Neural cell (in vitro differentiated cells): ENCODE measurements at regions not wholly inside any gene's neighbourhood (a gene's known extent, or its start where the extent isn't known, plus 50 kb on each side); places are given as distances from the start of the nearest gene placed in this dataset.

ENCODE experiments used
- H2AFZ ChIP-seq: fragments of 200-600, 300-800 bp; sonication (generic), shearing (Covaris generic); 2 replicates; pipeline ENCODE4 v1.6.0; 2014; ENCODE audit warnings: low read depth, mild to moderate bottlenecking, antibody characterized with exemption, low read length, moderate library complexity
- H3F3A ChIP-seq: fragments of 200-600 bp; shearing (Covaris generic); 2 replicates; pipeline ENCODE4 v1.6.1; 2016; ENCODE audit warnings: mild to moderate bottlenecking, moderate library complexity, mixed read lengths, antibody characterized with exemption, low read length; ENCODE audit not compliant: insufficient read depth, poor library complexity, severe bottlenecking
- H3K27ac ChIP-seq: fragments of 200-600, 300-800 bp; sonication (generic), shearing (Covaris generic); 2 replicates; pipeline ENCODE4 v1.5.1; 2014; ENCODE audit warnings: mild to moderate bottlenecking, low read length, moderate library complexity
- H3K27me3 ChIP-seq: fragments of 300-800, 200-600 bp; sonication (generic), shearing (Covaris generic); 2 replicates; pipeline ENCODE4 v1.6.0; 2014; ENCODE audit warnings: mild to moderate bottlenecking, low read depth, low read length, moderate library complexity; ENCODE audit not compliant: insufficient read depth
- H3K36me3 ChIP-seq: fragments of 300-800, 200-600 bp; sonication (generic), shearing (Covaris generic); 2 replicates; pipeline ENCODE4 v1.5.1; 2014; ENCODE audit warnings: mild to moderate bottlenecking, antibody characterized with exemption, low read length, moderate library complexity; ENCODE audit not compliant: insufficient read depth
- H3K4me2 ChIP-seq: fragments of 300-800, 200-600 bp; sonication (generic), shearing (Covaris generic); 2 replicates; pipeline ENCODE4 v1.6.0; 2014; ENCODE audit warnings: mild to moderate bottlenecking, low read length
- H3K4me3 ChIP-seq: fragments of 300-800, 200-600 bp; sonication (generic), shearing (Covaris generic); 2 replicates; pipeline ENCODE4 v1.5.1; 2014; ENCODE audit warnings: mild to moderate bottlenecking, low read length, moderate library complexity
- H3K79me2 ChIP-seq: fragments of 200-600 bp; shearing (Covaris generic); replicated peaks from 2 replicates; pipeline ENCODE4 v1.6.0; 2014; ENCODE audit warnings: mild to moderate bottlenecking, low read length, moderate library complexity; ENCODE audit not compliant: insufficient read depth
- H3K9ac ChIP-seq: fragments of 300-800, 200-600 bp; sonication (generic), shearing (Covaris generic); 2 replicates; pipeline ENCODE4 v1.6.1; 2016; ENCODE audit warnings: mild to moderate bottlenecking, low read length, mixed read lengths
- H3K9me2 ChIP-seq: fragments of 200-600 bp; shearing (Covaris generic); 2 replicates; pipeline ENCODE4 v1.6.1; 2016; ENCODE audit warnings: mild to moderate bottlenecking, low read length, mixed read lengths; ENCODE audit not compliant: insufficient read depth
- H3K9me3 ChIP-seq: fragments of 200-600, 300-800 bp; sonication (generic), shearing (Covaris generic); 2 replicates; pipeline ENCODE4 v1.6.1; 2016; ENCODE audit warnings: mild to moderate bottlenecking, mixed run types, low read length, moderate library complexity, mixed read lengths
- H4K20me1 ChIP-seq: fragments of 200-600 bp; shearing (Covaris generic); 2 replicates; pipeline ENCODE4 v1.6.1; 2016; ENCODE audit warnings: mild to moderate bottlenecking, mixed run types; ENCODE audit not compliant: insufficient read depth
- EP300 ChIP-seq: fragments of 450-650 bp; conservative IDR thresholded peaks from 2 replicates; pipeline ENCODE4 v1.6.1; 2014; ENCODE audit warnings: antibody characterized with exemption, mild to moderate bottlenecking, moderate library complexity; ENCODE audit not compliant: poor library complexity, severe bottlenecking
- EZH2 ChIP-seq: fragments of 200-600, 300-800 bp; shearing (Covaris generic), sonication (generic); IDR thresholded peaks from 2 replicates; pipeline ENCODE4 v1.6.1; 2014; ENCODE audit warnings: antibody characterized with exemption, low read length, borderline replicate concordance, mild to moderate bottlenecking; ENCODE audit not compliant: insufficient read depth, poor library complexity, severe bottlenecking
- MXI1 ChIP-seq: fragments of 450-650 bp; conservative IDR thresholded peaks from 2 replicates; pipeline ENCODE4 v1.6.1; 2014; ENCODE audit warnings: antibody characterized with exemption, mild to moderate bottlenecking; ENCODE audit not compliant: poor library complexity, severe bottlenecking
- POLR2AphosphoS5 ChIP-seq: IDR thresholded peaks from 2 replicates; pipeline ENCODE4 v1.6.1; 2012
- RAD21 ChIP-seq: fragments of 450-650 bp; conservative IDR thresholded peaks from 2 replicates; pipeline ENCODE4 v1.6.1; 2014; ENCODE audit warnings: antibody characterized with exemption, mild to moderate bottlenecking, moderate library complexity
- SMC3 ChIP-seq: fragments of 450-650 bp; conservative IDR thresholded peaks from 2 replicates; pipeline ENCODE4 v1.6.1; 2014; ENCODE audit warnings: antibody characterized with exemption, mild to moderate bottlenecking, moderate library complexity; ENCODE audit not compliant: poor library complexity
- TAF1 ChIP-seq: IDR thresholded peaks from 2 replicates; pipeline ENCODE4 v1.6.1; 2012; ENCODE audit warnings: low read depth
- TF ChIP-seq, protein P1 (sequence below): IDR thresholded peaks from 2 replicates; pipeline ENCODE4 v1.6.1; 2012; ENCODE audit warnings: borderline replicate concordance
- TF ChIP-seq, protein P2 (sequence below): fragments of 450-650 bp; IDR thresholded peaks from 2 replicates; pipeline ENCODE4 v1.5.1; 2014; ENCODE audit warnings: antibody characterized with exemption, mild to moderate bottlenecking, moderate library complexity; ENCODE audit not compliant: poor library complexity, severe bottlenecking

DNA sequence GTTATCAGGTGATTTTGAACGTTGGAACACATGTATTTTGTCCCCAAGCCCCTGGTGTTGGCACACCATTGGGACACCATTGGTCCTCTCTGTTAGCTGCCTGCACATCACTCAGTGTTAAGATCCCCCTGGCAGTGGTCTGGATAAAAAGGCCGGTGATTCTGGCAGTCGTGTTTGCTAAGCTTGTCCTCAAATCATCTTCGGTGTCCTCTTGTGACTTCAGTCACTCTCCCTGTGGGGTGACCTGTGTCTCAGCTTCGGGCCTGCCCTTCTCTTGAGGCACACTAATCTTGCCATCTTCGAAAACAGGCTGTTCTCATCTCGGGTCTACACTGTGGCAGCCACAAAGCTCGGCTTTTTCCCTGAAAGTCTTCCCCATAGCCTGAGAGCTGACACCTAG lies 127.1 kb downstream of the ZIC5 start:
- no peaks in the 10 kb centered on the region for H3K9me2 ChIP-seq
- no peaks in the 10 kb centered on the region for H3K27me3 ChIP-seq
- TF ChIP-seq SMC3 (no peak), POLR2AphosphoS5 (no peak), EZH2 (no peak), MXI1 (no peak), RAD21 (no peak)
- H3K36me3 ChIP-seq, result no peaks in the 10 kb centered on the region
- no peak overlapping the region for H3K9ac ChIP-seq
- no peaks in the 10 kb centered on the region for H3K9me3 ChIP-seq
- no peaks in the 10 kb centered on the region for H4K20me1 ChIP-seq
- H3K79me2 ChIP-seq, result no peaks in the 10 kb centered on the region
- H2AFZ ChIP-seq, result no peak overlapping the region
- H3K4me3 ChIP-seq, result no peak overlapping the region
- H3K27ac ChIP-seq, result no peak overlapping the region
- H3F3A ChIP-seq, result no peaks in the 10 kb centered on the region
- no peak overlapping the region for H3K4me2 ChIP-seq

DNA sequence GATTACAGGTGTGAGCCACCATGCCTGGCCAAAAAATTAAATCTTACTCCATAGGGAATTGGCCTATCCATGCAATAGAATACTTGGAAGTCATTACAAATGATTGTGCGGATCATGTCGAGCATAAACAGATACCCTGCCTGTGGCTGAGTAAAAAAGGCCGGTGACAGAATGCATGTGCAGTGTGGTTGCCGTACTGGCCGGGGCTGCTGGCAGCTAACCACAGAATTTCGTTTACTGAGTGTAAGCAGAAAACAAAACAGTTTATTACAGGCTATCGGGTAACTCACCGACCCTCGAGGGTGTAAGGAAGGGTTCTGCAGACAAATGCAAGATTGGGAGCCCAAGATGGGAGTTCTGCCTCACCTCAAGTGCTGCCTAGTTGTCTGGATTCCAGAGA lies 127.7 kb downstream of the ZIC5 start:
- Histone ChIP-seq H3K36me3 (no peaks in the 10 kb centered on the region), H3K9me2 (no peaks in the 10 kb centered on the region), H3K27me3 (no peaks in the 10 kb centered on the region), H2AFZ (no peak overlapping the region), H3K4me2 (no peak overlapping the region), H3K27ac (no peak overlapping the region), H3K9me3 (no peaks in the 10 kb centered on the region), H3K9ac (no peak overlapping the region), H3F3A (no peaks in the 10 kb centered on the region), H3K79me2 (no peaks in the 10 kb centered on the region), H4K20me1 (no peaks in the 10 kb centered on the region), H3K4me3 (no peak overlapping the region)
- TF ChIP-seq, protein P1, sequence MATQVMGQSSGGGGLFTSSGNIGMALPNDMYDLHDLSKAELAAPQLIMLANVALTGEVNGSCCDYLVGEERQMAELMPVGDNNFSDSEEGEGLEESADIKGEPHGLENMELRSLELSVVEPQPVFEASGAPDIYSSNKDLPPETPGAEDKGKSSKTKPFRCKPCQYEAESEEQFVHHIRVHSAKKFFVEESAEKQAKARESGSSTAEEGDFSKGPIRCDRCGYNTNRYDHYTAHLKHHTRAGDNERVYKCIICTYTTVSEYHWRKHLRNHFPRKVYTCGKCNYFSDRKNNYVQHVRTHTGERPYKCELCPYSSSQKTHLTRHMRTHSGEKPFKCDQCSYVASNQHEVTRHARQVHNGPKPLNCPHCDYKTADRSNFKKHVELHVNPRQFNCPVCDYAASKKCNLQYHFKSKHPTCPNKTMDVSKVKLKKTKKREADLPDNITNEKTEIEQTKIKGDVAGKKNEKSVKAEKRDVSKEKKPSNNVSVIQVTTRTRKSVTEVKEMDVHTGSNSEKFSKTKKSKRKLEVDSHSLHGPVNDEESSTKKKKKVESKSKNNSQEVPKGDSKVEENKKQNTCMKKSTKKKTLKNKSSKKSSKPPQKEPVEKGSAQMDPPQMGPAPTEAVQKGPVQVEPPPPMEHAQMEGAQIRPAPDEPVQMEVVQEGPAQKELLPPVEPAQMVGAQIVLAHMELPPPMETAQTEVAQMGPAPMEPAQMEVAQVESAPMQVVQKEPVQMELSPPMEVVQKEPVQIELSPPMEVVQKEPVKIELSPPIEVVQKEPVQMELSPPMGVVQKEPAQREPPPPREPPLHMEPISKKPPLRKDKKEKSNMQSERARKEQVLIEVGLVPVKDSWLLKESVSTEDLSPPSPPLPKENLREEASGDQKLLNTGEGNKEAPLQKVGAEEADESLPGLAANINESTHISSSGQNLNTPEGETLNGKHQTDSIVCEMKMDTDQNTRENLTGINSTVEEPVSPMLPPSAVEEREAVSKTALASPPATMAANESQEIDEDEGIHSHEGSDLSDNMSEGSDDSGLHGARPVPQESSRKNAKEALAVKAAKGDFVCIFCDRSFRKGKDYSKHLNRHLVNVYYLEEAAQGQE, result no peak
- no peak for TF ChIP-seq SMC3
- no peak for TF ChIP-seq POLR2AphosphoS5
- TF ChIP-seq, protein P2, sequence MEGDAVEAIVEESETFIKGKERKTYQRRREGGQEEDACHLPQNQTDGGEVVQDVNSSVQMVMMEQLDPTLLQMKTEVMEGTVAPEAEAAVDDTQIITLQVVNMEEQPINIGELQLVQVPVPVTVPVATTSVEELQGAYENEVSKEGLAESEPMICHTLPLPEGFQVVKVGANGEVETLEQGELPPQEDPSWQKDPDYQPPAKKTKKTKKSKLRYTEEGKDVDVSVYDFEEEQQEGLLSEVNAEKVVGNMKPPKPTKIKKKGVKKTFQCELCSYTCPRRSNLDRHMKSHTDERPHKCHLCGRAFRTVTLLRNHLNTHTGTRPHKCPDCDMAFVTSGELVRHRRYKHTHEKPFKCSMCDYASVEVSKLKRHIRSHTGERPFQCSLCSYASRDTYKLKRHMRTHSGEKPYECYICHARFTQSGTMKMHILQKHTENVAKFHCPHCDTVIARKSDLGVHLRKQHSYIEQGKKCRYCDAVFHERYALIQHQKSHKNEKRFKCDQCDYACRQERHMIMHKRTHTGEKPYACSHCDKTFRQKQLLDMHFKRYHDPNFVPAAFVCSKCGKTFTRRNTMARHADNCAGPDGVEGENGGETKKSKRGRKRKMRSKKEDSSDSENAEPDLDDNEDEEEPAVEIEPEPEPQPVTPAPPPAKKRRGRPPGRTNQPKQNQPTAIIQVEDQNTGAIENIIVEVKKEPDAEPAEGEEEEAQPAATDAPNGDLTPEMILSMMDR, result no peak
- TF ChIP-seq EP300, result no peak
- no peak for TF ChIP-seq RAD21
- no peak for TF ChIP-seq EZH2

DNA sequence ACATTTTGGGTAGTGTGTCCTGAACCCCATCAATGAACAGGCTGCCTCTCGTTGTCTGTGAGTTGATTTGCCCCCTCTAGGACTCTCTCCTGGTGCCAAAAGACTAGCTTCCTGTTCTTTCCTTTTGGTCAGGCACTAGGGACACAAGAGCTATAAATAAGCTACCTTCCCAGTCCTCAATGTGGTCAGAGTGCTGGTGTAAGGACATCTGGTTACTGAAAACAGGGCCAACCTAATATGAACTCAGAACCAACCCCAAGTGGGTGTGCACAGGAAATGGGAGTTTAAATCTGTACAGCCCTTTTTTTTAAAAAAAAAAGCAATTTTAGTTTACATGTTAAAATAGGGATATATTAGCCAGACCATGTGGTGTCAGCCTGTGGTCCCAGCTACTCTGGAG lies 129.2 kb downstream of the ZIC5 start:
- Histone ChIP-seq H3K4me3 (no peak overlapping the region), H3F3A (no peaks in the 10 kb centered on the region)

More for the DNA sequence above, 129.2 kb downstream of the ZIC5 start:
- no peak for TF ChIP-seq POLR2AphosphoS5
- TF ChIP-seq, protein P1, result no peak
- TF ChIP-seq RAD21, result no peak
- TF ChIP-seq MXI1, result no peak
- TF ChIP-seq EP300, result no peak
- TF ChIP-seq, protein P2, result no peak
- no peak for TF ChIP-seq TAF1
- no peak for TF ChIP-seq EZH2
- no peak for TF ChIP-seq SMC3
- H2AFZ ChIP-seq, result no peak overlapping the region
- no peak overlapping the region for H3K27ac ChIP-seq
- H3K36me3 ChIP-seq, result no peaks in the 10 kb centered on the region
- H3K27me3 ChIP-seq, result no peaks in the 10 kb centered on the region
- no peak overlapping the region for H3K4me2 ChIP-seq
- no peak overlapping the region for H3K9ac ChIP-seq
- H4K20me1 ChIP-seq, result no peaks in the 10 kb centered on the region
- H3K9me2 ChIP-seq, result no peaks in the 10 kb centered on the region
- H3K79me2 ChIP-seq, result no peaks in the 10 kb centered on the region
- H3K9me3 ChIP-seq, result no peaks in the 10 kb centered on the region
